Liver (tissue), 8 donors: ENCODE measurements at regions not wholly inside any gene's neighbourhood (a gene's known extent, or its start where the extent isn't known, plus 50 kb on each side); places are given as distances from the start of the nearest gene placed in this dataset.

Experiments used
- DNase-seq: peaks from one replicate; pipeline ENCODE4 v3.0.0-alpha.2; 2017; ENCODE audit warnings: low spot score
- H3K27ac ChIP-seq, 2 donors: one replicate each; pipeline ENCODE4 v1.7.0; 2013; ENCODE audit warnings: inconsistent platforms in 2 of 2, low read length in 2 of 2, control low read depth in 1 of 2, low read depth in 1 of 2, mild to moderate bottlenecking in 1 of 2
- H3K27me3 ChIP-seq, 4 donors: one replicate each; pipeline versions ENCODE4 v1.6.1 to v1.7.0; 2013; ENCODE audit warnings: low read length in 3 of 4, inconsistent platforms in 1 of 4, mild to moderate bottlenecking in 1 of 4, moderate library complexity in 1 of 4; ENCODE audit not compliant: control insufficient read depth in 4 of 4, insufficient read depth in 4 of 4
- H3K36me3 ChIP-seq, 4 donors: one replicate each; pipeline versions ENCODE4 v1.6.1 to v1.7.0; 2013; ENCODE audit warnings: low read length in 3 of 4, mild to moderate bottlenecking in 3 of 4, low read depth in 1 of 4, moderate library complexity in 1 of 4; ENCODE audit not compliant: control insufficient read depth in 4 of 4, insufficient read depth in 3 of 4
- H3K4me1 ChIP-seq, 4 donors: one replicate each; pipeline versions ENCODE4 v1.6.1 to v1.7.0; 2013; ENCODE audit warnings: low read length in 3 of 4, mild to moderate bottlenecking in 3 of 4, moderate library complexity in 1 of 4; ENCODE audit not compliant: control insufficient read depth in 4 of 4, insufficient read depth in 4 of 4
- H3K4me3 ChIP-seq, 3 donors: one replicate each; pipeline versions ENCODE4 v1.6.1 to v1.7.0; 2013; ENCODE audit warnings: low read length in 3 of 3, control low read depth in 1 of 3, low read depth in 1 of 3, mild to moderate bottlenecking in 1 of 3
- H3K9ac ChIP-seq, 2 donors: one replicate each; pipeline ENCODE4 v1.7.0; 2013; ENCODE audit warnings: low read length in 2 of 2, mild to moderate bottlenecking in 2 of 2, moderate library complexity in 2 of 2, control low read depth in 1 of 2, low read depth in 1 of 2
- H3K9me3 ChIP-seq, 4 donors: one replicate each; pipeline versions ENCODE4 v1.6.1 to v1.7.0; 2013; ENCODE audit warnings: low read length in 3 of 4; ENCODE audit not compliant: control insufficient read depth in 4 of 4
- EGR1 ChIP-seq, 2 donors: IDR thresholded peaks; 2 replicates each; pipeline ENCODE4 v1.6.1; 2016 to 2018; ENCODE audit warnings: antibody characterized with exemption in 2 of 2, low read depth in 2 of 2
- FOXA2 ChIP-seq: IDR thresholded peaks from 2 replicates; pipeline ENCODE4 v1.6.1; 2016; ENCODE audit warnings: antibody characterized with exemption
- GABPA ChIP-seq, 2 donors: IDR thresholded peaks in 1 of 2; conservative IDR thresholded peaks in 1 of 2; 2 replicates each; pipeline ENCODE4 v1.6.1; 2016; ENCODE audit warnings: antibody characterized with exemption in 2 of 2, mild to moderate bottlenecking in 1 of 2, moderate library complexity in 1 of 2
- HNF4A ChIP-seq, 2 donors: conservative IDR thresholded peaks; 2 replicates each; pipeline ENCODE4 v1.6.1; 2016; ENCODE audit warnings: antibody characterized with exemption in 2 of 2, mild to moderate bottlenecking in 2 of 2
- HNF4G ChIP-seq: IDR thresholded peaks from 2 replicates; pipeline ENCODE4 v1.6.1; 2016; ENCODE audit warnings: antibody characterized with exemption
- JUND ChIP-seq, 2 donors: IDR thresholded peaks; 2 replicates each; pipeline ENCODE4 v1.6.1; 2016; ENCODE audit warnings: antibody characterized with exemption in 2 of 2
- NR2F2 ChIP-seq: IDR thresholded peaks from 2 replicates; pipeline ENCODE4 v1.6.1; 2016; ENCODE audit warnings: antibody characterized with exemption
- RAD21 ChIP-seq, 2 donors: IDR thresholded peaks; 2 replicates each; pipeline ENCODE4 v1.6.1; 2016; ENCODE audit warnings: antibody characterized with exemption in 2 of 2, mild to moderate bottlenecking in 2 of 2
- RXRA ChIP-seq, 2 donors: IDR thresholded peaks; 2 replicates each; pipeline ENCODE4 v1.6.1; 2017 to 2018; ENCODE audit warnings: antibody characterized with exemption in 2 of 2, mild to moderate bottlenecking in 1 of 2
- SP1 ChIP-seq: IDR thresholded peaks from 2 replicates; pipeline ENCODE4 v1.6.1; 2018; ENCODE audit warnings: antibody characterized with exemption, mild to moderate bottlenecking
- TAF1 ChIP-seq: conservative IDR thresholded peaks from 2 replicates; pipeline ENCODE4 v1.6.1; 2016; ENCODE audit warnings: antibody characterized with exemption, mild to moderate bottlenecking
- YY1 ChIP-seq: IDR thresholded peaks from 2 replicates; pipeline ENCODE4 v1.6.1; 2016; ENCODE audit warnings: antibody characterized with exemption, mild to moderate bottlenecking
- WGBS: extraction: QIAGEN DNeasy Blood & Tissue Kit; methylation state at CpG from one replicate; pipeline ENCODE4 v1.1.7; 2013; 5-methylcytosine and 5-hydroxymethylcytosine counted together
- TF ChIP-seq, protein P1 (sequence below): fragments of 150-350 bp; IDR thresholded peaks from 2 replicates; pipeline ENCODE4 v1.5.1; 2017; ENCODE audit warnings: improper control_type of control experiment, low read depth, low read length; ENCODE audit not compliant: missing input control
- TF ChIP-seq, protein P2 (sequence below): IDR thresholded peaks from 2 replicates; pipeline ENCODE4 v1.6.1; 2016; ENCODE audit warnings: antibody characterized with exemption, mild to moderate bottlenecking
- TF ChIP-seq, protein P3 (sequence below): IDR thresholded peaks from 2 replicates; pipeline ENCODE4 v1.6.1; 2016; ENCODE audit warnings: antibody characterized with exemption
- TF ChIP-seq, protein P4 (sequence below): IDR thresholded peaks from 2 replicates; pipeline ENCODE4 v1.6.1; 2016; ENCODE audit warnings: antibody characterized with exemption
- TF ChIP-seq, protein P5 (sequence below): IDR thresholded peaks from 2 replicates; pipeline ENCODE4 v1.6.1; 2016; ENCODE audit warnings: antibody characterized with exemption
- donor health status: healthy.
- donor health status: healthy.
- donor health status: healthy.
- donor health status: healthy.
- donor health status: healthy.

DNA sequence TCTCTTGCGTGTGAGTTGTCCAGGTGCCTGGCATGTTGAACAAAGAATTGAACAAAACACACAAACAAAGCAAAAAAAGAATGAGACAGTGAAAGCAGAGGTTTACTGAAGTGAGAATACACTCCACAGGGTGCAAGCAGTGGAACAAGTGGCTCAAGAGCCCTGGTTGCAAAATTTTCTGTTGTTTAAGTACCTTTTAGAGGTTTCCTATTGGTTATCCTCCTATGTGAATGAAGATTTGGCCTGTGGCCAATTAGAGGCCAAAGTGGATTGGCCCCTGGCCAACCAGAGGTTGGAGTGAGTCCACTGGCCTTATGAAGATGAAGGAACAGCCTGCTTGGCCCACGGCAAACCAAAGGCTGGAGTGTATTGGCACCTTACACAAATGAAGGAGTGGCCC lies 1188.5 kb upstream of the NRXN1 start:
- WGBS, result 77% methylated on average over 2 of the region's 2 CpGs
- no peak for DNase-seq
- H3K9ac ChIP-seq, result no peak overlapping the region
- TF ChIP-seq RAD21 (IDR thresholded peaks at IDR 0.05) (no peak), EGR1 (IDR thresholded peaks at IDR 0.05; ENCODE audit: low read depth in 2 of 2) (no peak), SP1 (no peak)
- TF ChIP-seq, protein P1, sequence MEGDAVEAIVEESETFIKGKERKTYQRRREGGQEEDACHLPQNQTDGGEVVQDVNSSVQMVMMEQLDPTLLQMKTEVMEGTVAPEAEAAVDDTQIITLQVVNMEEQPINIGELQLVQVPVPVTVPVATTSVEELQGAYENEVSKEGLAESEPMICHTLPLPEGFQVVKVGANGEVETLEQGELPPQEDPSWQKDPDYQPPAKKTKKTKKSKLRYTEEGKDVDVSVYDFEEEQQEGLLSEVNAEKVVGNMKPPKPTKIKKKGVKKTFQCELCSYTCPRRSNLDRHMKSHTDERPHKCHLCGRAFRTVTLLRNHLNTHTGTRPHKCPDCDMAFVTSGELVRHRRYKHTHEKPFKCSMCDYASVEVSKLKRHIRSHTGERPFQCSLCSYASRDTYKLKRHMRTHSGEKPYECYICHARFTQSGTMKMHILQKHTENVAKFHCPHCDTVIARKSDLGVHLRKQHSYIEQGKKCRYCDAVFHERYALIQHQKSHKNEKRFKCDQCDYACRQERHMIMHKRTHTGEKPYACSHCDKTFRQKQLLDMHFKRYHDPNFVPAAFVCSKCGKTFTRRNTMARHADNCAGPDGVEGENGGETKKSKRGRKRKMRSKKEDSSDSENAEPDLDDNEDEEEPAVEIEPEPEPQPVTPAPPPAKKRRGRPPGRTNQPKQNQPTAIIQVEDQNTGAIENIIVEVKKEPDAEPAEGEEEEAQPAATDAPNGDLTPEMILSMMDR, result no peak
- TF ChIP-seq, protein P2, sequence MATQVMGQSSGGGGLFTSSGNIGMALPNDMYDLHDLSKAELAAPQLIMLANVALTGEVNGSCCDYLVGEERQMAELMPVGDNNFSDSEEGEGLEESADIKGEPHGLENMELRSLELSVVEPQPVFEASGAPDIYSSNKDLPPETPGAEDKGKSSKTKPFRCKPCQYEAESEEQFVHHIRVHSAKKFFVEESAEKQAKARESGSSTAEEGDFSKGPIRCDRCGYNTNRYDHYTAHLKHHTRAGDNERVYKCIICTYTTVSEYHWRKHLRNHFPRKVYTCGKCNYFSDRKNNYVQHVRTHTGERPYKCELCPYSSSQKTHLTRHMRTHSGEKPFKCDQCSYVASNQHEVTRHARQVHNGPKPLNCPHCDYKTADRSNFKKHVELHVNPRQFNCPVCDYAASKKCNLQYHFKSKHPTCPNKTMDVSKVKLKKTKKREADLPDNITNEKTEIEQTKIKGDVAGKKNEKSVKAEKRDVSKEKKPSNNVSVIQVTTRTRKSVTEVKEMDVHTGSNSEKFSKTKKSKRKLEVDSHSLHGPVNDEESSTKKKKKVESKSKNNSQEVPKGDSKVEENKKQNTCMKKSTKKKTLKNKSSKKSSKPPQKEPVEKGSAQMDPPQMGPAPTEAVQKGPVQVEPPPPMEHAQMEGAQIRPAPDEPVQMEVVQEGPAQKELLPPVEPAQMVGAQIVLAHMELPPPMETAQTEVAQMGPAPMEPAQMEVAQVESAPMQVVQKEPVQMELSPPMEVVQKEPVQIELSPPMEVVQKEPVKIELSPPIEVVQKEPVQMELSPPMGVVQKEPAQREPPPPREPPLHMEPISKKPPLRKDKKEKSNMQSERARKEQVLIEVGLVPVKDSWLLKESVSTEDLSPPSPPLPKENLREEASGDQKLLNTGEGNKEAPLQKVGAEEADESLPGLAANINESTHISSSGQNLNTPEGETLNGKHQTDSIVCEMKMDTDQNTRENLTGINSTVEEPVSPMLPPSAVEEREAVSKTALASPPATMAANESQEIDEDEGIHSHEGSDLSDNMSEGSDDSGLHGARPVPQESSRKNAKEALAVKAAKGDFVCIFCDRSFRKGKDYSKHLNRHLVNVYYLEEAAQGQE, result no peak
- H3K27ac ChIP-seq, result no peak overlapping the region
- no peaks in the 10 kb centered on the region for H3K4me1 ChIP-seq
- H3K36me3 ChIP-seq, result no peaks in the 10 kb centered on the region
- no peaks in the 10 kb centered on the region for H3K9me3 ChIP-seq
- no peaks in the 10 kb centered on the region for H3K27me3 ChIP-seq
- H3K4me3 ChIP-seq, result no peak overlapping the region

DNA sequence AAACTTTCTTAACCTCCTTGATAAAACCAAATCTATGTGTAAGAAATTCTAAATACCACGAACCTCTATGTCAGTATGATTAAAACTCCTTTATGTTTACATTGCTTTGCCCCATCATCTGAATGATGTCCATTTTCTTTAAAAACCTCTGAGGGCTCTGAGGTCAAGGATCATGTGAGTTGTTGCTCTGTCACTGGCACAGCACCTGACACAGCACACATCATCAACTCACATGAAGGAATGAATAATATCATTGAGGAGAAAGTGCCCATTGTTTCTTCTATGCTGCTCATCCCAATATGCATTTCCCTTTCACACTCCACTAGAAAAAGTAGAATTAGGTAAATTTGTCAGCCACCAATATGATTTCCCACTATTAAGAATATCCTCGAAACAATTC lies 1178.7 kb upstream of the NRXN1 start:
- Histone ChIP-seq H3K9me3 (no peaks in the 10 kb centered on the region), H3K4me1 (no peaks in the 10 kb centered on the region), H3K36me3 (no peaks in the 10 kb centered on the region), H3K9ac (no peak overlapping the region), H3K27ac (no peak overlapping the region), H3K27me3 (no peaks in the 10 kb centered on the region), H3K4me3 (no peak overlapping the region)
- no peak for DNase-seq
- no peak for TF ChIP-seq JUND (IDR thresholded peaks at IDR 0.05)
- no peak for TF ChIP-seq SP1
- TF ChIP-seq GABPA (IDR thresholded peaks at IDR 0.05 in 1 of 2, conservative IDR thresholded peaks at IDR 0.05 in 1 of 2), result no peak
- TF ChIP-seq, protein P2, result no peak
- TF ChIP-seq HNF4A (conservative IDR thresholded peaks at IDR 0.05), result no peak
- TF ChIP-seq, protein P1, result no peak
- TF ChIP-seq RXRA (IDR thresholded peaks at IDR 0.05), result no peak
- no peak for TF ChIP-seq FOXA2
- TF ChIP-seq, protein P3, sequence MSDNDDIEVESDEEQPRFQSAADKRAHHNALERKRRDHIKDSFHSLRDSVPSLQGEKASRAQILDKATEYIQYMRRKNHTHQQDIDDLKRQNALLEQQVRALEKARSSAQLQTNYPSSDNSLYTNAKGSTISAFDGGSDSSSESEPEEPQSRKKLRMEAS, result no peak
- no peak for TF ChIP-seq NR2F2
- TF ChIP-seq TAF1, result no peak
- no peak for TF ChIP-seq HNF4G
- TF ChIP-seq, protein P4, sequence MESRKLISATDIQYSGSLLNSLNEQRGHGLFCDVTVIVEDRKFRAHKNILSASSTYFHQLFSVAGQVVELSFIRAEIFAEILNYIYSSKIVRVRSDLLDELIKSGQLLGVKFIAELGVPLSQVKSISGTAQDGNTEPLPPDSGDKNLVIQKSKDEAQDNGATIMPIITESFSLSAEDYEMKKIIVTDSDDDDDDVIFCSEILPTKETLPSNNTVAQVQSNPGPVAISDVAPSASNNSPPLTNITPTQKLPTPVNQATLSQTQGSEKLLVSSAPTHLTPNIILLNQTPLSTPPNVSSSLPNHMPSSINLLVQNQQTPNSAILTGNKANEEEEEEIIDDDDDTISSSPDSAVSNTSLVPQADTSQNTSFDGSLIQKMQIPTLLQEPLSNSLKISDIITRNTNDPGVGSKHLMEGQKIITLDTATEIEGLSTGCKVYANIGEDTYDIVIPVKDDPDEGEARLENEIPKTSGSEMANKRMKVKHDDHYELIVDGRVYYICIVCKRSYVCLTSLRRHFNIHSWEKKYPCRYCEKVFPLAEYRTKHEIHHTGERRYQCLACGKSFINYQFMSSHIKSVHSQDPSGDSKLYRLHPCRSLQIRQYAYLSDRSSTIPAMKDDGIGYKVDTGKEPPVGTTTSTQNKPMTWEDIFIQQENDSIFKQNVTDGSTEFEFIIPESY, result no peak
- no peak for TF ChIP-seq RAD21 (IDR thresholded peaks at IDR 0.05)
- no peak for TF ChIP-seq YY1
- no peak for TF ChIP-seq EGR1 (IDR thresholded peaks at IDR 0.05; ENCODE audit: low read depth in 2 of 2)
- TF ChIP-seq, protein P5, sequence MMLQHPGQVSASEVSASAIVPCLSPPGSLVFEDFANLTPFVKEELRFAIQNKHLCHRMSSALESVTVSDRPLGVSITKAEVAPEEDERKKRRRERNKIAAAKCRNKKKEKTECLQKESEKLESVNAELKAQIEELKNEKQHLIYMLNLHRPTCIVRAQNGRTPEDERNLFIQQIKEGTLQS, result no peak
- WGBS, result 79% methylated on average over 2 of the region's 2 CpGs
